PC-9 (cell line): ENCODE measurements at regions not wholly inside any gene's neighbourhood (a gene's known extent, or its start where the extent isn't known, plus 50 kb on each side); places are given as distances from the start of the nearest gene placed in this dataset.

Source experiments
- BruUV-seq: library from RNA; stranded (reverse); fragments of 400-500 nt; replicated peaks from 2 replicates; lab custom pipeline; 2021; lab: Mats Ljungman, UMichigan
- CTCF ChIA-PET: fragments of 300-600 bp; sonication (Branson Sonifier 250); formaldehyde crosslinking; loops from one replicate; lab custom pipeline; 2022; ENCODE audit warnings: antibody characterized with exemption; lab: Charles Lee
- POLR2A ChIA-PET: fragments of 300-600 bp; sonication (Branson Sonifier 250); formaldehyde crosslinking; loops from one replicate; lab custom pipeline; 2022; ENCODE audit warnings: antibody characterized with exemption; ENCODE audit not compliant: unreplicated experiment; lab: Charles Lee
- DNase-seq, 2 experiments: peaks; one replicate each; pipeline versions ENCODE4 v3.0.0 to v3.0.0-alpha.2; 2015 to 2022; ENCODE audit warnings: mixed read lengths in 1 of 2
- H2AFZ ChIP-seq: fragments of 200-600 bp; sonication (generic); 2 replicates; pipeline ENCODE4 v1.8.1; 2017; ENCODE audit warnings: antibody characterized with exemption
- H3F3A ChIP-seq: fragments of 200-600 bp; sonication (generic); 2 replicates; pipeline ENCODE4 v1.8.1; 2017; ENCODE audit warnings: antibody characterized with exemption, mild to moderate bottlenecking, low read depth; ENCODE audit not compliant: insufficient read depth
- H3K27ac ChIP-seq: fragments of 200-600 bp; sonication (generic); 2 replicates; pipeline ENCODE4 v1.6.1; 2016; ENCODE audit warnings: mixed run types
- H3K27me3 ChIP-seq: fragments of 200-600 bp; sonication (generic); 2 replicates; pipeline ENCODE4 v1.6.1; 2016; ENCODE audit warnings: low read depth, mixed run types; ENCODE audit not compliant: insufficient read depth
- H3K36me3 ChIP-seq: fragments of 200-600 bp; sonication (generic); 2 replicates; pipeline ENCODE4 v1.6.1; 2016; ENCODE audit warnings: low read depth, mixed run types
- H3K4me1 ChIP-seq: fragments of 200-600 bp; sonication (generic); replicated peaks from 2 replicates; pipeline ENCODE4 v1.6.1; 2016; ENCODE audit warnings: mixed run types; ENCODE audit not compliant: insufficient read depth
- H3K4me2 ChIP-seq: fragments of 200-600 bp; sonication (generic); 2 replicates; pipeline ENCODE4 v1.6.1; 2017; ENCODE audit warnings: mixed run types
- H3K4me3 ChIP-seq: fragments of 200-600 bp; sonication (generic); 2 replicates; pipeline ENCODE4 v1.6.1; 2016; ENCODE audit warnings: mixed run types
- H3K79me2 ChIP-seq: fragments of 200-600 bp; sonication (generic); 2 replicates; pipeline ENCODE4 v1.6.1; 2017; ENCODE audit warnings: low read depth, mixed run types
- H3K9me2 ChIP-seq: fragments of 200-600 bp; sonication (generic); 2 replicates; pipeline ENCODE4 v1.8.1; 2017; ENCODE audit warnings: mild to moderate bottlenecking; ENCODE audit not compliant: insufficient read depth
- H3K9me3 ChIP-seq: fragments of 200-600 bp; sonication (generic); 2 replicates; pipeline ENCODE4 v1.8.1; 2016; ENCODE audit warnings: low read depth; ENCODE audit not compliant: insufficient read depth
- H4K20me1 ChIP-seq: fragments of 200-600 bp; sonication (generic); 2 replicates; pipeline ENCODE4 v1.8.1; 2017; ENCODE audit not compliant: insufficient read depth
- CTCF ChIP-seq: fragments of 200-600 bp; sonication (generic); conservative IDR thresholded peaks from 2 replicates; pipeline ENCODE4 v1.6.1; 2017; ENCODE audit warnings: mixed run types, antibody characterized with exemption, mild to moderate bottlenecking, moderate library complexity
- EZH2 ChIP-seq: fragments of 200-600 bp; sonication (generic); IDR thresholded peaks from 2 replicates; pipeline ENCODE4 v1.8.0; 2017; ENCODE audit warnings: antibody characterized with exemption, low read depth
- intact Hi-C: fragments of 100-400 bp; cut with micrococcal nuclease; formaldehyde crosslinking; loops from one replicate; pipeline ENCODE4 v1.10.0; 2022; ENCODE audit not compliant: unreplicated experiment

- Histone ChIP-seq H3K79me2 (no peaks in the 10 kb centered on the region), H3K4me2 (no peak overlapping the region), H3K36me3 (no peaks in the 10 kb centered on the region), H3K9me3 (no peaks in the 10 kb centered on the region), H3K4me3 (no peak overlapping the region), H2AFZ (no peak overlapping the region), H3K27ac (no peak overlapping the region), H4K20me1 (no peaks in the 10 kb centered on the region), H3F3A (no peaks in the 10 kb centered on the region), H3K4me1 (no peaks in the 10 kb centered on the region), H3K9me2 (no peaks in the 10 kb centered on the region), H3K27me3 (no peaks in the 10 kb centered on the region)
- ChIA-PET POLR2A (no interaction called here), CTCF (no interaction called here)
- DNase-seq, result no peak
- intact Hi-C loops, result no loop called here
- TF ChIP-seq CTCF, result no peak
- no peak for TF ChIP-seq EZH2
- no TSS peak for BruUV-seq
Measured at GRCh38 chr13:80945328-80945727, 604.4 kb upstream of the SPRY2 start.

DNA sequence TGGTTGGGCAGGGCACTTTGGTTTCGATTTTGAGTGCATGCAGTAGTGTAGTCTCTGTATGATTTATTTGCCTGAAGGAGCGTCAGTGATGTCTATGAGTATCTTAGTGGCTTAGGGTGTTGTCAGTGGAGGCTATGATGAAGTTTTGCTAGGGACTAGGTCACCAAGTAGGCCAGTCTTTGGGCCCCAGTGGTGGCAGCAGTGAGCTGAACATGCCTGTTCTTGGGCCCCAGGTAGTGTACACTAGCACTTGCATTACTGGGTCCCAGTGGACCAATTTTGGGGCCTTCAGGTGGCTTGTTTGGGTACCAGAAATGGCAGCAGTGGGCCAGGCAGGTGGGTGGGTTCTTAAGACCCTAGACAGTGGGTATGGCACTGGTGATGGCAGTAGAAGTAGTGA is 598.7 kb upstream of the SPRY2 start:
- Histone ChIP-seq H3K9me2 (no peaks in the 10 kb centered on the region), H3K4me1 (no peaks in the 10 kb centered on the region), H3K36me3 (no peaks in the 10 kb centered on the region), H3K9me3 (no peaks in the 10 kb centered on the region), H3K27me3 (no peaks in the 10 kb centered on the region), H4K20me1 (no peaks in the 10 kb centered on the region), H3F3A (no peaks in the 10 kb centered on the region), H3K4me2 (no peak overlapping the region), H2AFZ (no peak overlapping the region), H3K79me2 (no peaks in the 10 kb centered on the region), H3K4me3 (no peak overlapping the region), H3K27ac (no peak overlapping the region)
- DNase-seq, result no peak
- intact Hi-C loops, result no loop called here
- TF ChIP-seq CTCF (no peak), EZH2 (no peak)
- POLR2A ChIA-PET, result no interaction called here
- no TSS peak for BruUV-seq
- CTCF ChIA-PET, result no interaction called here

- BruUV-seq, result no TSS peak
- TF ChIP-seq CTCF (no peak), EZH2 (no peak)
- ChIA-PET POLR2A (no interaction called here), CTCF (no interaction called here)
- Histone ChIP-seq H2AFZ (no peak overlapping the region), H3K4me3 (no peak overlapping the region), H3K9me2 (no peaks in the 10 kb centered on the region), H3K4me2 (no peak overlapping the region), H3K4me1 (no peaks in the 10 kb centered on the region), H3F3A (no peaks in the 10 kb centered on the region), H3K79me2 (no peaks in the 10 kb centered on the region), H4K20me1 (no peaks in the 10 kb centered on the region), H3K27me3 (no peaks in the 10 kb centered on the region), H3K9me3 (no peaks in the 10 kb centered on the region), H3K27ac (no peak overlapping the region), H3K36me3 (no peaks in the 10 kb centered on the region)
- intact Hi-C loops, result no loop called here
- no peak for DNase-seq
Measured at GRCh38 chr13:80931766-80932165, 590.8 kb upstream of the SPRY2 start.
